ENCODE measurements at regions not wholly inside any gene's neighbourhood (a gene's known extent, or its start where the extent isn't known, plus 50 kb on each side); places are given as distances from the start of the nearest gene placed in this dataset.

DNA sequence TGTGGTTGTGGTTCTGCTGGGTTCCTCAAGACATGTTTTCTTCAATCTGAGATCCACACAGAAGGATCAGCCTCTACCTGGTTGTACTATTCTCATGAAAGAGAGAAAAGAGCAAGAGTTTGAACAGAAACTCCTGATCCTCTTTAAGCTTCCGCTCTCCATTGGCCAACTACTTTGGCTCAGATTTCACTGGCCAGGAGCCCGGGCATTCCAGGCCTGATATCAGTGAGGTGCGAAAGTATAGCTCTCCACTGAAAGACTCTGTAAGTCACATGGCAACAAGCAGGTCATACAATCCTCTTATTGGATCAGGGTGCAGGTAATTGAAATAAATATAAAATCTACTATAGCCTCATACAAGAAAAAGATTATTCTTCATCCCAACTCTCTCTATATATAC lies 920.5 kb downstream of the TLE4 start:
- TF ChIP-seq, protein P1, sequence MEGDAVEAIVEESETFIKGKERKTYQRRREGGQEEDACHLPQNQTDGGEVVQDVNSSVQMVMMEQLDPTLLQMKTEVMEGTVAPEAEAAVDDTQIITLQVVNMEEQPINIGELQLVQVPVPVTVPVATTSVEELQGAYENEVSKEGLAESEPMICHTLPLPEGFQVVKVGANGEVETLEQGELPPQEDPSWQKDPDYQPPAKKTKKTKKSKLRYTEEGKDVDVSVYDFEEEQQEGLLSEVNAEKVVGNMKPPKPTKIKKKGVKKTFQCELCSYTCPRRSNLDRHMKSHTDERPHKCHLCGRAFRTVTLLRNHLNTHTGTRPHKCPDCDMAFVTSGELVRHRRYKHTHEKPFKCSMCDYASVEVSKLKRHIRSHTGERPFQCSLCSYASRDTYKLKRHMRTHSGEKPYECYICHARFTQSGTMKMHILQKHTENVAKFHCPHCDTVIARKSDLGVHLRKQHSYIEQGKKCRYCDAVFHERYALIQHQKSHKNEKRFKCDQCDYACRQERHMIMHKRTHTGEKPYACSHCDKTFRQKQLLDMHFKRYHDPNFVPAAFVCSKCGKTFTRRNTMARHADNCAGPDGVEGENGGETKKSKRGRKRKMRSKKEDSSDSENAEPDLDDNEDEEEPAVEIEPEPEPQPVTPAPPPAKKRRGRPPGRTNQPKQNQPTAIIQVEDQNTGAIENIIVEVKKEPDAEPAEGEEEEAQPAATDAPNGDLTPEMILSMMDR (conservative IDR thresholded peaks at IDR 0.05) = no peak
- TF ChIP-seq EZH2 (IDR thresholded peaks at IDR 0.05; ENCODE audit: low read depth) = no peak
